ENCODE measurements at regions not wholly inside any gene's neighbourhood (a gene's known extent, or its start where the extent isn't known, plus 50 kb on each side); places are given as distances from the start of the nearest gene placed in this dataset.

DNA sequence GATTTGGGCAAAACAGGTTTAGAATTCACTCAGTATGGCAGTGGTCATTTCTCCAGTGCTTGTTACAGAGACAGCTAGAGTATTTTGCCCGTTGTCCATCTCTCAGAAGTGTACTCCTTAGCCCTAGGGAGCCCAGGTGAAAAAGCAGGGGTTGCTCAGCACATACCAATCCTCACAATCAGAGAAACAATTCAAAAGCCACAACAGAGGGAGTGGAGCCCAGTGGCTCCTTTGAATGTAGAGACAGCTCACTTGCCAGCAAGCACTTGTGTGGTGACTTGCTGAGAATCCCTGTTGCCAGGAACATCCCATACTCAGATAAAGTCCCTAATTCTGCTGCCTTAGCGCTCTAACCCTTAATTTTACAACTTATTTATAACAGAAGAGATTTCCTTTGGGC lies 1488.3 kb downstream of the RPA4 start:
- TF ChIP-seq CTCF (IDR thresholded peaks at IDR 0.05), result no peak
- no peak for TF ChIP-seq POLR2A (IDR thresholded peaks at IDR 0.05)
